DND-41 (cell line): ENCODE measurements at regions not wholly inside any gene's neighbourhood (a gene's known extent, or its start where the extent isn't known, plus 50 kb on each side); places are given as distances from the start of the nearest gene placed in this dataset.

Experiments used
- CTCF ChIP-seq: IDR thresholded peaks from 2 replicates; pipeline ENCODE4 v1.5.1; 2012; ENCODE audit warnings: borderline replicate concordance, low read length, moderate library complexity, mild to moderate bottlenecking; ENCODE audit not compliant: poor library complexity, severe bottlenecking; ENCODE audit errors: extremely low read depth
- EZH2 ChIP-seq: IDR thresholded peaks from 3 replicates; pipeline ENCODE4 v1.6.1; 2012; ENCODE audit warnings: borderline replicate concordance, low read depth, mild to moderate bottlenecking, moderate library complexity, low read length, inconsistent platforms; ENCODE audit not compliant: severe bottlenecking

DNA sequence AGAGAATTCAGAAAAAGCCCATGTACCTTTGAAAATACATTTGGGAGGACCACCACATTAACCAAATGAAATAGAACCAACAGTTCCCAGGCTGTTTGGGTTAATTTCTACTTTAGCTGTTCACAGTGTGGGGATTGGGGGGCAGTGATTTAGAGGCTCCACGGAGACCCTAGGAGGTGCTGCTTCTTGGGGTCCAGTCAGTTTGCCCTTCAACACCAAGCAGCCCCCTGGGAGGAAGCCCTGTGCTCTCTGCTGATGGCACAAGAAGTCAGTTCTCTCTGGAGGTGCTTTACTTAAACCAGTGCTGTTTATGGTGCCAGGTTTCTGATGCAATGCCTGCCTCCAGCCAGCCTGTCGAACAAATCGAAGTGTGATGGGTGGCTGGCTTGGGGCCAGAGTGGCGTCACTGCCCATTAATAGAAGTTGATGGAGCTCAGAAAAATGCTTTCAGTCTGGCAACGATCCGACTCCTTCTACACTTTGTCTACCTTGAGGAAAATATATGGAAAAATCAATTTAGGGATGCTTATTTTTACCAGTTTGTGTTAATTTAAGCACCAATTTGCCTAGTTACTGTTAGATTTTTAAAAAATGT lies 134.0 kb downstream of the SNX18 start:
- TF ChIP-seq CTCF: no peak
- no peak for TF ChIP-seq EZH2
